GM18858 (cell line): ENCODE measurements at regions not wholly inside any gene's neighbourhood (a gene's known extent, or its start where the extent isn't known, plus 50 kb on each side); places are given as distances from the start of the nearest gene placed in this dataset.

Source experiments
- ATAC-seq: cut with Tn5 transposase; IDR thresholded peaks from one replicate; pipeline ENCODE4 v1.9.1; 2021; ENCODE audit not compliant: unreplicated experiment

DNA sequence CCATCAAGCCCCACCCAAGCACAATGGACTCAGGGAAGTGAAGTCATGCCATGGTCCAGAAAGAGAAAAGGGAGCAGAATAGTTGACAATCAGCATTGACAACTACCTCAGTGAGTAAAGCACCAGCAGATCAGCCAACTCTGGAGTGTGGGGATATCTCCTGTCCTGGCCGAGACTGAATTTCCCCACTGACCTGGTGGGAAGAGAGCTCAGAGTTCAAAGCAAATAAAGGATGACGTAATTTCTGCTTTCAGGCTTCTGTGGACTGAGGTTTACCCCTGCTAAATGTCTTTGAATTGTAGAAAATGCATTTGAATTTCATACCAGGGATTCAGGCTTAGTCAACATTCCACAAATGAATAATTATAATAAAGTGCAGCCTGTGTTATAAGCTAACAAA is 152.9 kb downstream of the CBLN1 start:
- ATAC-seq, result no peak

DNA sequence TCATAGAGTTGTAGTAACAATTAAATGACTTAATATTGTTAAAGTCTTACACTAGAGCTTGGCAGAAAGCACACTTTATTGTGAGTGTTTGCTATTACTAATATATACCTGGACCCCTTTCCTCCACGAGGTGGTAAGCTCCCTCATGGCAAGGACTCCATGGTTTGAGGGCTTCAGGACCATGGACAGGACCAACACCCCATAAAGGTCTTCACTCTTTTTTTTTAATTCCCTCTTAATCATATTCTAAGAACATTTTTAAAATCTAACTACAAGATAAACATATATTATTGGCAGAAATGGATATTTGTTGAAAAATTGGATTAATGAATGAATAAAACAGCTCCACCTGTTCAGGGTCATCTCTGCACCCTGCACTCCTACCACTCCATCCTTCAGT is 154.5 kb downstream of the CBLN1 start:
- no peak for ATAC-seq

- no peak for ATAC-seq
Observed at GRCh38 chr16:49121636-49122035, 160.0 kb downstream of the CBLN1 start.

GRCh38 chr16:49120631-49121030 is 161.0 kb downstream of the CBLN1 start:
- no peak for ATAC-seq

DNA sequence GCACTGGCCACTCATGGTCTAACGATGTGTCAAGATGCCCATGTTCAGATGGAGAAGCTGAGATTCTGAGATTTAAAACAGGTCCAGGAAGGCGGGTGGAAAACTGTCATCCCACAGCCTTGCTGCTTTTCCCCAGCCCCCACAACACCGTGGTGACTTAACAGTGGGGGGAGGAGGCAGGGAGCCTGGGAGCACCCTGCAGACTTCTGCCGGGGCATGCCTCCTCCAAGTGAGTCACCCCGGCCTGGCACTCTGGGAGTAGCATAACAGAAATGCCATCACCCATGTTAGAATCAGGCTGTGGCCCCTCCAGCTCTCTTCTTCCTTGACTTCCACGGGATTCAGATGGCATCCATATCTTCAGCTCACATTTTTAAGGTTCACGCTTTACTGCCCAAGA is 164.8 kb downstream of the CBLN1 start:
- no peak for ATAC-seq

- no peak for ATAC-seq
Observed at GRCh38 chr16:49115956-49116355, 165.7 kb downstream of the CBLN1 start.

GRCh38 chr16:49112754-49113153 is 168.9 kb downstream of the CBLN1 start:
- no peak for ATAC-seq

DNA sequence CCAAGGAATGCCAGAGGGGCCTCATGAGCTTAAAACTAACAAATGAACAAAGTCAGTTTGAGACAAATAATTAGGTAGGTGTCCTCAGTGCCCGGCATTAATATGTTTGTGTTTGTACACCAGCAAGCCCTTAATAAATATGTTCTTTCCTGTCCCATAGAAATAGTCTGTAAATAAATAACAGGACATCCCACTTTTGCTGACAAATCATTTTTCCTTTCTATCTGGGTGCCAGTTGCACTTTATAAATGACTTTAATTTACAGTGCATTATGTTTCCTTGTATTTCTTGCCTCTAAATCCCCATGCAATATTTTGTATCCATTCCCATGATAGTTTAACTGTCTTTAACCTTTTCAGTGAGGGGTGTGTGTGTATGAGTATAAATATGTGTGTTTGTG is 170.3 kb downstream of the CBLN1 start:
- ATAC-seq, result no peak

- no peak for ATAC-seq
Observed at GRCh38 chr16:49108611-49109010, 173.0 kb downstream of the CBLN1 start.

GRCh38 chr16:49103298-49103697 is 178.3 kb downstream of the CBLN1 start:
- no peak for ATAC-seq

GRCh38 chr16:49101997-49102396 is 179.6 kb downstream of the CBLN1 start:
- no peak for ATAC-seq

- no peak for ATAC-seq
Observed at GRCh38 chr16:49100366-49100765, 181.3 kb downstream of the CBLN1 start.

- ATAC-seq, result no peak
Observed at GRCh38 chr16:49097964-49098363, 183.7 kb downstream of the CBLN1 start.

DNA sequence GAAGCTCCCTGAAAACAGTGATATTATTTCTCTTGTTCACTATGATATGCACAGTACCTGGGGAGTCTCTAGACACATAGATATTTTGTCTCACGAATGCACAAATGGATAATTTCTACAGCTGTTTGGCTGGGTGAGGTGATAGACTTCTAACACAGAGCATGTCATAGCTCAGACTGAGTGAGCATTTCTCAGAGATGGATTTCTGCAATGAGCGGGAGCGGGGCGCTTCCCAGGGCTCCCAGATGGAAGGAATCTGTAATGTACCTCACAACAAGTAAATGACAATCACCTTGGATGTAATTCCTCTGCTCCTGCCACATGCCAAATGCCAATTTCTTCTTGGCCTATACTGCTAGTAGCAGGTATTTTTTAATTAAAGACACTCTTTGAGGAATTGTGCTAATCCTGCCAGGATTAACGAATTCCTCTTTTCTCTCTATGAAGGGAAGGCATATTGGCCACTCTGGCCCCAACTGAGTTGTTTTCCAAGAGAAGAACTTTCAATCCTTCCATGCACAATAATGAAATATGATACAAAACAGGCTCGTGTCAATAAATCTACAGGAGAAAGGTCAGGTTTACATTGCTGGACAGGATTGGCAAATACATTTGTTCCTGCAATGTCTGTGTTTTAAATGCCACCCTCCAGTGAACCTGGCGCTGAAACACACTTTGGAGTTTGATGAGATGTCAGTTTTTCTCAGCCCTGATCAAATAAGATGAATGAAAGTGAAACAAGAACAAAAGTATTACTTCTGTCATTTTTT is 185.3 kb downstream of the CBLN1 start:
- no peak for ATAC-seq

- ATAC-seq, result no peak
Observed at GRCh38 chr16:49095539-49095938, 186.1 kb downstream of the CBLN1 start.

- ATAC-seq, result no peak
Observed at GRCh38 chr16:49094471-49094870, 187.2 kb downstream of the CBLN1 start.

GRCh38 chr16:49093939-49094338 is 187.7 kb downstream of the CBLN1 start:
- no peak for ATAC-seq

DNA sequence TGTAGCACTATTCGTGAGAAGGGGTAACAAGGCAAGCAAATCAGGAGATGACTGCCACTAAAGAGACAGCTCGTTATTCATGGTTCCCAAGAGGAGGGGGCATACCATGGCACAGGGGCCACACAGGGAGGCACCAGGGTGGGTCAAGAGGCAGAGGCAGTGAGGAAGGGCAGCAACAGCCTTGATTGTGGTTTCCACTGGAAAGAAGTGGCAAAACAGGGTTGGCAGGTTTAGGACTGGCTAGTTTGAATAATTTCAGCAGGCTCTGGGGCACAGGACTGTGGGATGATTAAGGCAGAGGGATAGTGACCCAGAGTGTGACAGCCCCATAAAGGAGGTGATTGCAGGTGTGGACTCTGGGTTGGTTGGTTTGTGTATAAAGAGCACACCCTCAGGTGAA is 188.9 kb downstream of the CBLN1 start:
- no peak for ATAC-seq

DNA sequence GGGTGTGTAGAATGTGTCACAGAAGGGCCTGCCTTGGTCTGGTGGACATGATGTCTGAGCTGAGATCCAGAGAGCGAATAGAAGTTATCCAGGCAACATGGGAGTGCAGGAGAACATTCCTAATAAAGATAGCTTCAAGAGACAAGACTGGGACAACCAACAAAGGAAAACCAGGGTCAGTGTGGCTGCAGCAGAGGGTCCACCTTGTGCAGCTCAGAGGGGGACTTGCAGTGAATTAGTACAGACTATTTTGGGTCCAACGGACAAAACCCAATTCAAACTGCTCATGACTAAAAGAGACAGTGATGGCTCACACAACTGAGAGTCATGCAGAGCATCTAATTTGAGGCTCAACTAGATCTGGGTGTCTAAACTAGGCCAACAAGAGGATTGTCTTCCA is 192.1 kb downstream of the CBLN1 start:
- ATAC-seq, result no peak

GRCh38 chr16:49089039-49089438 is 192.6 kb downstream of the CBLN1 start:
- no peak for ATAC-seq

DNA sequence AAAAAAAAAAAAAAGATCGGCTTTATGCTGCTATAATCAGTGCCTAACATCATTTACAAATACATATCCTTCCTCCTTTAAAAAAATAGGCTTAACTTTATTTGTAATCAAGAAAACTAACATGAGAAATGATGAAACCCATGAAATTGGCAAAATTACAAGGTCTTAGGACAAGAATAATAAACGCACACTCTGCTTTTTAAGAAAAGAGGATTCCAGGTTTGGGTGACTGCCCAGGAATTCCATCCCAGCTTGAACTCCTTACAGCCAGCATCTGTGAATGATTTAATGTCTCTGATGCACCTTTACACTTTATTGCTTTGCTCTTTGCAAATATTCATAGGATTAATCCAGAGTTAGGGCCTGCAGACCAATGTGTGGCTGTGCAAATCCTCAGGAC is 196.0 kb downstream of the CBLN1 start:
- no peak for ATAC-seq

DNA sequence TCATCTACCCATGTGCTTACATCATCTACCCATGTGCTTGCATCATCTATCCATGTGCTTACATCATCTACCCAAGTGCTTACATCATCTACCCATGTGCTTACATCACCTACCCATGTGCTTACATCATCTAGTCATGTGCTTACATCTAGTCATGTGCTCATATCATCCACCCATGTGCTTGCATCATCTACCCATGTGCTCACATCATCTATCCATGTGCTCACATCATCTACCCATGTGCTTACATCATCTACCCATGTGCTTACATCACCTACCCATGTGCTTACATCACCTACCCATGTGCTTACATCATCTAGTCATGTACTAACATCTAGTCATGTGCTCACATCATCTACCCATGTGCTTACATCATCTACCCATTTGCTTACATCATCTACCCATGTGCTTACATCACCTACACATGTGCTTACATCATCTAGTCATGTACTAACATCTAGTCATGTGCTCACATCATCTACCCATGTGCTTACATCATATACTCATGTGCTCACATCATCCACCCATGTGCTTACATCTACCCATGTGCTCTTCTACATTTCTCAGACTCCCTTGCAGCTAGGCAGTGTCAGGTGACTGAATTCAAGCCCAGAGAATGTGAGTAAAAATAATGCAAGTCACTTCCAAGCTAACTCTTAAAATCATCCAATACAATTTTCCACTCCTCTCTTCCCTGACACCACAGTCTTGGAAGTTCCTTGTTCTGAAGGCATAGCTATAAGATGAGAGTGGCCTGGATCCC is 196.8 kb downstream of the CBLN1 start:
- ATAC-seq, result no peak

GRCh38 chr16:49081554-49081953 is 200.1 kb downstream of the CBLN1 start:
- no peak for ATAC-seq
